IPS DF 6.9 (cell line): ENCODE measurements at regions not wholly inside any gene's neighbourhood (a gene's known extent, or its start where the extent isn't known, plus 50 kb on each side); places are given as distances from the start of the nearest gene placed in this dataset.

ENCODE experiments used
- DNase-seq: peaks from one replicate; pipeline ENCODE4 v3.0.0-alpha.2; 2013; ENCODE audit warnings: low read depth, low spot score
- H3K27ac ChIP-seq: one replicate; pipeline ENCODE4 v1.5.1; 2013; ENCODE audit warnings: low read length, control low read depth
- H3K27me3 ChIP-seq: 2 replicates; pipeline ENCODE4 v1.6.1; 2013; ENCODE audit warnings: mild to moderate bottlenecking, low read length; ENCODE audit not compliant: control insufficient read depth, insufficient read depth
- H3K36me3 ChIP-seq: 2 replicates; pipeline ENCODE4 v1.6.1; 2013; ENCODE audit warnings: low read length; ENCODE audit not compliant: control insufficient read depth, insufficient read depth
- H3K4me1 ChIP-seq: 2 replicates; pipeline ENCODE4 v1.6.1; 2013; ENCODE audit warnings: low read length; ENCODE audit not compliant: control insufficient read depth, insufficient read depth
- H3K4me3 ChIP-seq: 2 replicates; pipeline ENCODE4 v1.5.1; 2013; ENCODE audit warnings: mild to moderate bottlenecking, low read length
- H3K9me3 ChIP-seq: 2 replicates; pipeline ENCODE4 v1.6.1; 2013; ENCODE audit warnings: low read length, inconsistent platforms; ENCODE audit not compliant: control insufficient read depth, insufficient read depth
- WGBS: extraction: QIAGEN DNeasy Blood & Tissue Kit; methylation state at CpG from one replicate; pipeline ENCODE4 v1.1.7; 2013; ENCODE audit warnings: mixed read lengths, missing lambda C conversion rate; ENCODE audit not compliant: insufficient read length, insufficient coverage; 5-methylcytosine and 5-hydroxymethylcytosine counted together

- DNase-seq, result no peak
- Histone ChIP-seq H3K4me1 (0 out of 2 replicates have a peak, but pooled peaks cover 1% of the 10 kb centered on the region), H3K9me3 (no peaks in the 10 kb centered on the region), H3K27me3 (no peaks in the 10 kb centered on the region), H3K4me3 (no peak overlapping the region), H3K36me3 (no peaks in the 10 kb centered on the region), H3K27ac (no peak overlapping the region)
- no CpG with 5 or more reads among the region's 19 CpGs for WGBS
Measured at GRCh38 chr14:100667656-100668055, 59.0 kb upstream of the DLK1 start.

DNA sequence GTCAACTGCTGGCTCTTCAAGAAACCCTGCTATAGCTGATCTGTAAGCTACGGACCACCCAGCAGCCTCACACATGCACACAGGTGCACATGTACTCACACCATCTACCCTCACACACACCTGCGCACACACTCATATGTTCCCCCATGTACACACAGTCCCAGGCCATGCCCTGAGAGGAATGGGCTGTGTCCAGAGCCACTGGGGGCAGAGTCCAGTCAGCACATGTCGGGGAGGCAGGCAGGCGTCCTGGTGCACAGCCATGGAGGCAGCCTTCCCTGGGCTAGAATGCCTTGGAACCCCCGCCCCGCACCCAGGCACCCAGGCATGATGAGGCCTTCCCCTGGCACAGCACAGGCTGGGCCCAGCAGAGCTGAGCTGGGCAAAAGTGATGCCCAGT lies 58.3 kb upstream of the DLK1 start:
- H3K27ac ChIP-seq, result no peak overlapping the region
- no peaks in the 10 kb centered on the region for H3K36me3 ChIP-seq
- no peak for DNase-seq
- no peaks in the 10 kb centered on the region for H3K9me3 ChIP-seq
- H3K4me3 ChIP-seq, result no peak overlapping the region
- peaks cover 5% of the 10 kb centered on the region for H3K4me1 ChIP-seq
- H3K27me3 ChIP-seq, result no peaks in the 10 kb centered on the region
- WGBS, result no CpG with 5 or more reads among the region's 6 CpGs

- Histone ChIP-seq H3K9me3 (no peaks in the 10 kb centered on the region), H3K4me1 (peaks cover 6% of the 10 kb centered on the region), H3K4me3 (no peak overlapping the region), H3K27me3 (no peaks in the 10 kb centered on the region), H3K36me3 (no peaks in the 10 kb centered on the region), H3K27ac (no peak overlapping the region)
- no peak for DNase-seq
- no CpG with 5 or more reads among the region's 9 CpGs for WGBS
Measured at GRCh38 chr14:100669011-100669412, 57.7 kb upstream of the DLK1 start.

DNA sequence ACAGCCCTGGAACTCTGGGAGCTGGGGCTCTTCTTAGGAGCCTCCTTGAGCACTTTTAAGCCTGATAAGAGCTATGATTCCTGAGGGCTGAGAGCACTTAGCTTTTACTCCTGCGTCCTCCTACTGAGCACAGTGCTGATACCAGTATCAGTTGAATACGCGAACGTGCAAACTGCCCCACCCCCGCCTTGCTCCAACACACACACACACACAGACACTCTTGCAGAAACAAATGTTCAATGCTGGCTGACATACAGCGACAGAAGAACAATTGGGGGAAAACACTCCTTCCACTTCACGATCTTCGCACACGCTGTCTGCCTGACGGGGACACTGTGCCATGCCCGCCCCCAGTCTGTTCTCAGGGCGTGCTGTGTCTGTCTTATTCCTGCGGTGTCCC lies 57.2 kb upstream of the DLK1 start:
- H3K9me3 ChIP-seq, result no peaks in the 10 kb centered on the region
- H3K4me3 ChIP-seq, result no peak overlapping the region
- DNase-seq, result no peak
- H3K36me3 ChIP-seq, result no peaks in the 10 kb centered on the region
- no peaks in the 10 kb centered on the region for H3K27me3 ChIP-seq
- WGBS, result no CpG with 5 or more reads among the region's 13 CpGs
- H3K4me1 ChIP-seq, result peaks cover 6% of the 10 kb centered on the region
- no peak overlapping the region for H3K27ac ChIP-seq

- no peak for DNase-seq
- no peak overlapping the region for H3K4me3 ChIP-seq
- H3K27ac ChIP-seq, result no peak overlapping the region
- no peaks in the 10 kb centered on the region for H3K27me3 ChIP-seq
- no CpG with 5 or more reads among the region's 11 CpGs for WGBS
- H3K4me1 ChIP-seq, result peaks cover 6% of the 10 kb centered on the region
- H3K9me3 ChIP-seq, result no peaks in the 10 kb centered on the region
- no peaks in the 10 kb centered on the region for H3K36me3 ChIP-seq
Measured at GRCh38 chr14:100670017-100670752, 56.5 kb upstream of the DLK1 start.

- H3K36me3 ChIP-seq, result no peaks in the 10 kb centered on the region
Measured at GRCh38 chr14:100670753-100671049, 56.0 kb upstream of the DLK1 start.

GRCh38 chr14:100671386-100671901 lies 55.2 kb upstream of the DLK1 start:
- peaks cover 6% of the 10 kb centered on the region for H3K4me1 ChIP-seq
- H3K4me3 ChIP-seq, result no peak overlapping the region
- no peak for DNase-seq
- H3K36me3 ChIP-seq, result no peaks in the 10 kb centered on the region
- no peaks in the 10 kb centered on the region for H3K27me3 ChIP-seq
- no CpG with 5 or more reads among the region's 6 CpGs for WGBS
- H3K27ac ChIP-seq, result no peak overlapping the region
- H3K9me3 ChIP-seq, result no peaks in the 10 kb centered on the region

More at GRCh38 chr14:100670753-100671049, 56.0 kb upstream of the DLK1 start:
- WGBS, result no CpG with 5 or more reads among the region's 7 CpGs
- Histone ChIP-seq H3K27ac (no peak overlapping the region), H3K4me3 (no peak overlapping the region), H3K4me1 (peaks cover 6% of the 10 kb centered on the region), H3K27me3 (no peaks in the 10 kb centered on the region), H3K9me3 (no peaks in the 10 kb centered on the region)
- no peak for DNase-seq

DNA sequence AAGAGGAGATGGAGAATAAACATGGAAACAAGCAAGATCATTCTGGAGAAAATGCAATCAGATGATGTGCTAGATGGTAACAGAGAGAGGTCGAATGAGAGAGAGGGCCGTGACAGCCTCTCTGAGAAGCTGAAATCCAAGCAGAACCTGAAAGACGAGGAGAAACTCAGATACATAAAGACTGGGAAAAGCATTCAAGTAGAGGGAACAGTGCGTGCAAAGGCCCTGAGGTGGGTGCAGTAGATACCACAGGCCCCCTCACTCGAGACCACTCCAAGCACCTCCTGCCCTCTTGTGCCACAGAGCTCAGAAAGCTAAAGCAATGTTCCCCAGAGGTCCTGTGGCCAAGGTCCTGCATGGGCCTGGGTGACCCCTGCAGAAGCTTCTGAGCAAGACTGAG lies 54.8 kb upstream of the DLK1 start:
- no peak for DNase-seq
- no peaks in the 10 kb centered on the region for H3K27me3 ChIP-seq
- H3K4me1 ChIP-seq, result peaks cover 6% of the 10 kb centered on the region

GRCh38 chr14:100673085-100673806 lies 53.4 kb upstream of the DLK1 start:
- Histone ChIP-seq H3K36me3 (no peaks in the 10 kb centered on the region), H3K27me3 (no peaks in the 10 kb centered on the region), H3K27ac (no peak overlapping the region), H3K9me3 (no peaks in the 10 kb centered on the region), H3K4me3 (no peak overlapping the region), H3K4me1 (peaks cover 9% of the 10 kb centered on the region)
- WGBS, result no CpG with 5 or more reads among the region's 22 CpGs
- DNase-seq, result no peak

More for the DNA sequence above, 54.8 kb upstream of the DLK1 start:
- H3K27ac ChIP-seq, result no peak overlapping the region
- H3K9me3 ChIP-seq, result no peaks in the 10 kb centered on the region
- H3K4me3 ChIP-seq, result no peak overlapping the region
- H3K36me3 ChIP-seq, result no peaks in the 10 kb centered on the region
- WGBS, result no CpG with 5 or more reads among the region's 5 CpGs

- H3K4me1 ChIP-seq, result peaks cover 9% of the 10 kb centered on the region
- DNase-seq, result no peak
- H3K27ac ChIP-seq, result no peak overlapping the region
- no peaks in the 10 kb centered on the region for H3K9me3 ChIP-seq
- no peaks in the 10 kb centered on the region for H3K36me3 ChIP-seq
- WGBS, result no CpG with 5 or more reads among the region's 3 CpGs
- H3K27me3 ChIP-seq, result no peaks in the 10 kb centered on the region
- no peak overlapping the region for H3K4me3 ChIP-seq
Measured at GRCh38 chr14:100673807-100674154, 52.9 kb upstream of the DLK1 start.
